ENCODE measurements at regions not wholly inside any gene's neighbourhood (a gene's known extent, or its start where the extent isn't known, plus 50 kb on each side); places are given as distances from the start of the nearest gene placed in this dataset.
"Not testable (repeated sequence)": the region's sequence is repeated elsewhere in the genome, so short reads cannot be mapped to it uniquely, and the experiment has no call there.

DNA sequence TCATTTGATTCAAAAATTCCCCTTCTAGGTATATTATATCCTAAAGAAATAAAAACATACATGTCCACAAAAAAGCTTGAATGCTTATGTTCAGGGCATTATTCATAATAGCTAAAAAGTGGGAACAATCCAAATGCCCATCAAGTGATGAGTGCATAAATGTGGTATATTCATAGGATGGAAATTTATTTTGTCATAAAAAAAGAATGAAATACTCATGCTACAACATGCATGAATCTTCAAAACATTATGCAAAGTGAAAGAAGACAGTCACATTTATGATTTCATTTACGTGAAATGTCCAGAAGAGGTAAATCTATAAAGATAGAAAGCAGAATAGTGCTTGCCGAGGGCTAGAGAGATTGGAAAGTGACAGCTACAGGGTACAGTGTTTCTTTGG lies 83.6 kb upstream of the SLC25A36 start:
- DNase-seq (ENCODE audit: low read depth): no peak
- H3K4me3 ChIP-seq (ENCODE audit: control insufficient read depth, low read depth, low read length): no peak overlapping the region
- no peak for TF ChIP-seq CTCF (IDR thresholded peaks at IDR 0.05; ENCODE audit: control insufficient read depth, insufficient read depth, low read depth, low read length, missing control alignments)

DNA sequence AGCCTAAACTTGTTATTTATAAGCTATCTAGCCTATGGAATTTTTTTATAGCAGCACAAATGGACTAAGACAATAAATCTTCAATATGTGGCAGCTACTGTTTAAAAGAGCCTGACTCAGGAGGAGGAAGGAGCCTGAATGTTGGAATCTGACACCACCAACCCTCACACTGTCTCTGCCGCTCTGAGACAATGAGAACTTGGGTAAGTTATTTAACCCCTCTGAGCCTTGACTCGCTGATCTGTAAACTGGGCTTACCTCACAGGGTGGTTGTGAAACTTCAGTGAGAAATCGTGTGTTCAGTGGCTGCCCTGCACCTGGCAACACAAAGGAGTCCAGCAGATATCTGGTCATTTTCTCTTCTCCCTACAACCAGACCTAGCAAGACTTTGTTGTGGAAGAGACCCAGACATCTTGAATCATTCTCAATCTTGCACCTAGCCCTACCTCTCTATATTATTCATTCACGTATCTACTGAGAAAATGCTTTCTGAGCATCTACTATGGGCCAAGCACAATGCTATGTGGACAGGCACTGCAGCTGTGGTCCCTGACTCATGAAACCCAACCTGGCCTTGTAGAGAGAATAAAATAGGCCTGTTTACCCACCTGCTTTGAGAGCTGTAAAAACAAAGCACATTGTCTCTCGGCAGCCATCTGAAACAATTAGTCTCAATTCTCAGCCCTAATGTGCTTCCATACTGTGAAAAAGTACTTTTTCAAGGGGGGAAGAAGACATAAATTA lies 81.9 kb upstream of the SLC25A36 start:
- no peak for DNase-seq (ENCODE audit: low read depth)
- no peak for TF ChIP-seq CTCF (IDR thresholded peaks at IDR 0.05; ENCODE audit: control insufficient read depth, insufficient read depth, low read depth, low read length, missing control alignments)
- no peak overlapping the region for H3K4me3 ChIP-seq (ENCODE audit: control insufficient read depth, low read depth, low read length)

GRCh38 chr3:140863580-140864009 lies 78.0 kb upstream of the SLC25A36 start:
- DNase-seq (ENCODE audit: low read depth): peak; percentile 18
- peak; percentile 45 for TF ChIP-seq CTCF (IDR thresholded peaks at IDR 0.05; ENCODE audit: control insufficient read depth, insufficient read depth, low read depth, low read length, missing control alignments)
- H3K4me3 ChIP-seq (ENCODE audit: control insufficient read depth, low read depth, low read length): no peak overlapping the region

GRCh38 chr3:140870351-140870750 lies 71.3 kb upstream of the SLC25A36 start:
- H3K4me3 ChIP-seq (ENCODE audit: control insufficient read depth, low read depth, low read length): no peak overlapping the region
- DNase-seq (ENCODE audit: low read depth): no peak
- no peak for TF ChIP-seq CTCF (IDR thresholded peaks at IDR 0.05; ENCODE audit: control insufficient read depth, insufficient read depth, low read depth, low read length, missing control alignments)

DNA sequence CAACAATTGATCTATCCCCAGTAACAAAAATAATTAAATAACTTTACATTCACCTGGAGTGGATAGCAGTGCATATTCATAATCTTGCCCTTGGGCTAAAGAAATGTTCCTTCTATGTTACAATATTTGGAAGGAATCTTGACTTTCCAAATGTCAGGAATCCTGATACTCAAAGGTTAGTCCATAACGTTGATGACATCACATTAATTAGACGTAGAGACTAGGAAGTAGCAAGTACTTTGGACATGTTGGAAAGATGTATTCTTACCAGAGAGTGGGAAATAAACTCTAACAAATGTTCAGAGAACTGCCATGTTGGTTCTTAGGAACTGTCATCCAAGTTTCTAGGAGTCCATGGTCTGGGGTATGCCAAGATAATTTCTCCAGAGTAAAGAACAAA lies 70.6 kb upstream of the SLC25A36 start:
- no peak overlapping the region for H3K4me3 ChIP-seq (ENCODE audit: control insufficient read depth, low read depth, low read length)
- no peak for TF ChIP-seq CTCF (IDR thresholded peaks at IDR 0.05; ENCODE audit: control insufficient read depth, insufficient read depth, low read depth, low read length, missing control alignments)
- DNase-seq (ENCODE audit: low read depth): no peak

- not testable (repeated sequence) for H3K4me3 ChIP-seq (ENCODE audit: control insufficient read depth, low read depth, low read length); DNase-seq (ENCODE audit: low read depth)
Measured at GRCh38 chr3:140872165-140872564, 69.5 kb upstream of the SLC25A36 start.

DNA sequence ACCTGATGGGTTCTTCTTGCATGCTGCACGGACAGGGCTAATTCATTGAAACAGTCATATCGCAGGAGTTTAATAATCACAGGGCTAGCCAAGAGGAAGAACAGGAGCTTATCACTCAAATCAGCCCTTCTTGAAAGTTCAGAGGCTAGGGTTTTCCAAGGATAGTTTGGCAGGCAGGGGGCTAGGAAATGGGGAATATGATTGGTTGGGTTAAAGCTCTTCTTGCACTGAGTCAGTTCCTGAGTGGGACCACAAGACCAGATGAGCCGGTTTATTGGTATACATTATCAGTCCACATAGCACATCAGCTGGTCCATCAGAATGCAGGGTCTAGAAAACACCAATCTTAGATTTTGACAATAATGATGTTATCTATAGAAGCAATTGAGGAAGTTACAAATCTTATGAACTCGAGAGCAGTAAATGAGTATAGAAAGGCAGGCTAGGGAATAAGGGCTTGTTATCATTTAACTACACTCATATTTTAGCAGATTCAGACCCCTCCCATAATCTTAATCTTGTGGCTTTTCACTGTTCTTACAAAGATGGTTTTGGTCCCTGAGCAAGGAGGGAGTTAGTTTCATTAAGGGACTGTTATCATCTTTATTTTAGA lies 58.1 kb upstream of the SLC25A36 start:
- no peak for DNase-seq (ENCODE audit: low read depth)
- H3K4me3 ChIP-seq (ENCODE audit: control insufficient read depth, low read depth, low read length): no peak overlapping the region
- TF ChIP-seq CTCF (IDR thresholded peaks at IDR 0.05; ENCODE audit: control insufficient read depth, insufficient read depth, low read depth, low read length, missing control alignments): no peak

GRCh38 chr3:140885697-140886096 lies 55.9 kb upstream of the SLC25A36 start:
- DNase-seq (ENCODE audit: low read depth); H3K4me3 ChIP-seq (ENCODE audit: control insufficient read depth, low read depth, low read length): not testable (repeated sequence)
